PC-3 (cell line): ENCODE measurements at regions not wholly inside any gene's neighbourhood (a gene's known extent, or its start where the extent isn't known, plus 50 kb on each side); places are given as distances from the start of the nearest gene placed in this dataset.

Experiments
- EZH2 ChIP-seq: fragments of 300-600 bp; sonication (generic); IDR thresholded peaks from one replicate; pipeline ENCODE4 v1.6.1; 2017; ENCODE audit warnings: antibody characterized with exemption, mild to moderate bottlenecking, low read length; ENCODE audit not compliant: unreplicated experiment
- EZH2phosphoT487 ChIP-seq: fragments of 300-600 bp; sonication (generic); IDR thresholded peaks from 2 replicates; pipeline ENCODE4 v1.6.1; 2018; ENCODE audit warnings: mild to moderate bottlenecking, antibody characterized with exemption, low read length, borderline replicate concordance
- TF ChIP-seq, protein P1 (sequence below): fragments of 300-600 bp; sonication (generic); conservative IDR thresholded peaks from 2 replicates; pipeline ENCODE4 v1.5.1; 2017; ENCODE audit warnings: antibody characterized with exemption, low read depth, mild to moderate bottlenecking, low read length

DNA sequence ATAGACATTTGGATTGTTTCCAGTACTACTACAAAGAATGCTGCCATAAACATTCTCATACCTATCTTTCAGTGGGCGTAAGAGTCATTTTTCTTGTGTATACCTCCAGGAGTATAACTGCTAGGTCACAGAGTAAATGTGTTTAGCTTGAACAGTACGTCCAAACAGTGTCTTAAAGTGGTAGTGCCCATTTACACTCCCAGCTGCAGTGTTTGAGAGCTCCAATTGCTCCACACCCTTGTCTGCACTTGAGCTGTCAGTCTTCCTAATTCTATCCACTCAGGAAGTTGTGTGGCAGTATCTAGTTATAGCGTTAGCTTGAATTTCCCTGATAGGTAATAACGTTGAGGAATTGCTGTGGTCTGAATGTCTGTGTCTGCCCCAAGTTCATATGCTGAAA, 404.7 kb upstream of the PPP2R3A start:
- TF ChIP-seq, protein P1, sequence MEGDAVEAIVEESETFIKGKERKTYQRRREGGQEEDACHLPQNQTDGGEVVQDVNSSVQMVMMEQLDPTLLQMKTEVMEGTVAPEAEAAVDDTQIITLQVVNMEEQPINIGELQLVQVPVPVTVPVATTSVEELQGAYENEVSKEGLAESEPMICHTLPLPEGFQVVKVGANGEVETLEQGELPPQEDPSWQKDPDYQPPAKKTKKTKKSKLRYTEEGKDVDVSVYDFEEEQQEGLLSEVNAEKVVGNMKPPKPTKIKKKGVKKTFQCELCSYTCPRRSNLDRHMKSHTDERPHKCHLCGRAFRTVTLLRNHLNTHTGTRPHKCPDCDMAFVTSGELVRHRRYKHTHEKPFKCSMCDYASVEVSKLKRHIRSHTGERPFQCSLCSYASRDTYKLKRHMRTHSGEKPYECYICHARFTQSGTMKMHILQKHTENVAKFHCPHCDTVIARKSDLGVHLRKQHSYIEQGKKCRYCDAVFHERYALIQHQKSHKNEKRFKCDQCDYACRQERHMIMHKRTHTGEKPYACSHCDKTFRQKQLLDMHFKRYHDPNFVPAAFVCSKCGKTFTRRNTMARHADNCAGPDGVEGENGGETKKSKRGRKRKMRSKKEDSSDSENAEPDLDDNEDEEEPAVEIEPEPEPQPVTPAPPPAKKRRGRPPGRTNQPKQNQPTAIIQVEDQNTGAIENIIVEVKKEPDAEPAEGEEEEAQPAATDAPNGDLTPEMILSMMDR: no peak
- TF ChIP-seq EZH2phosphoT487: no peak
- TF ChIP-seq EZH2: no peak
